Neural progenitor cell (in vitro differentiated cells): ENCODE measurements at regions not wholly inside any gene's neighbourhood (a gene's known extent, or its start where the extent isn't known, plus 50 kb on each side); places are given as distances from the start of the nearest gene placed in this dataset.
"Not testable (repeated sequence)": the region's sequence is repeated elsewhere in the genome, so short reads cannot be mapped to it uniquely, and the experiment has no call there.

Experiments
- DNase-seq: peaks from one replicate; pipeline ENCODE4 v3.0.0-alpha.2; 2016; ENCODE audit warnings: low spot score
- H2AFZ ChIP-seq: fragments of 200-600 bp; sonication (generic); replicated peaks from 2 replicates; pipeline ENCODE4 v1.6.1; 2016; ENCODE audit warnings: antibody characterized with exemption
- H3F3A ChIP-seq: fragments of 200-600 bp; sonication (generic); 2 replicates; pipeline ENCODE4 v1.6.1; 2016; ENCODE audit warnings: antibody characterized with exemption, low read depth
- H3K27ac ChIP-seq: fragments of 200-600 bp; sonication (generic); 2 replicates; pipeline ENCODE4 v1.5.1; 2016; ENCODE audit warnings: mild to moderate bottlenecking
- H3K27me3 ChIP-seq: fragments of 200-600 bp; sonication (generic); 2 replicates; pipeline ENCODE4 v1.6.1; 2016; ENCODE audit warnings: mild to moderate bottlenecking, moderate library complexity
- H3K36me3 ChIP-seq: fragments of 200-600 bp; sonication (generic); 2 replicates; pipeline ENCODE4 v1.5.1; 2016
- H3K4me1 ChIP-seq: fragments of 200-600 bp; sonication (generic); 2 replicates; pipeline ENCODE4 v1.6.1; 2016; ENCODE audit warnings: mixed run types
- H3K4me2 ChIP-seq: fragments of 200-600 bp; sonication (generic); 2 replicates; pipeline ENCODE4 v1.6.1; 2016
- H3K4me3 ChIP-seq: fragments of 200-600 bp; sonication (generic); 2 replicates; pipeline ENCODE4 v1.5.1; 2016
- H3K79me2 ChIP-seq: fragments of 200-600 bp; sonication (generic); 2 replicates; pipeline ENCODE4 v1.6.1; 2016; ENCODE audit warnings: low read depth
- H3K9ac ChIP-seq: fragments of 200-600 bp; sonication (generic); 2 replicates; pipeline ENCODE4 v1.6.1; 2016
- H3K9me3 ChIP-seq: fragments of 200-600 bp; sonication (generic); 2 replicates; pipeline ENCODE4 v1.5.1; 2016; ENCODE audit warnings: low read depth
- H4K20me1 ChIP-seq: fragments of 200-600 bp; sonication (generic); 2 replicates; pipeline ENCODE4 v1.6.1; 2016; ENCODE audit warnings: low read depth
- H3K27ac Mint-ChIP-seq: 3 replicates; pipeline ENCODE4 v1.8.0; 2021; ENCODE audit warnings: mixed read lengths
- H3K27me3 Mint-ChIP-seq: 2 replicates; pipeline ENCODE4 v1.8.0; 2022; ENCODE audit warnings: low read depth, mild to moderate bottlenecking, inconsistent platforms, moderate library complexity, mixed read lengths; ENCODE audit not compliant: insufficient read depth
- H3K36me3 Mint-ChIP-seq: 3 replicates; pipeline ENCODE4 v1.8.0; 2021; ENCODE audit warnings: mixed read lengths
- H3K4me1 Mint-ChIP-seq: 3 replicates; pipeline ENCODE4 v1.8.0; 2021; ENCODE audit warnings: mixed read lengths
- H3K4me3 Mint-ChIP-seq: 3 replicates; pipeline ENCODE4 v1.8.0; 2021; ENCODE audit warnings: mild to moderate bottlenecking, moderate library complexity, mixed read lengths
- H3K9me3 Mint-ChIP-seq: 3 replicates; pipeline ENCODE4 v1.8.0; 2020; ENCODE audit warnings: mixed read lengths
- EZH2 ChIP-seq: fragments of 200-600 bp; sonication (generic); IDR thresholded peaks from 2 replicates; pipeline ENCODE4 v1.6.1; 2017; ENCODE audit warnings: antibody characterized with exemption, mild to moderate bottlenecking, moderate library complexity
- EZH2phosphoT487 ChIP-seq: fragments of 200-600 bp; sonication (generic); IDR thresholded peaks from 2 replicates; pipeline ENCODE4 v1.6.1; 2017; ENCODE audit warnings: antibody characterized with exemption
- TF ChIP-seq, protein P1 (sequence below): fragments of 200-600 bp; sonication (generic); IDR thresholded peaks from 2 replicates; pipeline ENCODE4 v1.5.1; 2017; ENCODE audit warnings: antibody characterized with exemption, mild to moderate bottlenecking

DNA sequence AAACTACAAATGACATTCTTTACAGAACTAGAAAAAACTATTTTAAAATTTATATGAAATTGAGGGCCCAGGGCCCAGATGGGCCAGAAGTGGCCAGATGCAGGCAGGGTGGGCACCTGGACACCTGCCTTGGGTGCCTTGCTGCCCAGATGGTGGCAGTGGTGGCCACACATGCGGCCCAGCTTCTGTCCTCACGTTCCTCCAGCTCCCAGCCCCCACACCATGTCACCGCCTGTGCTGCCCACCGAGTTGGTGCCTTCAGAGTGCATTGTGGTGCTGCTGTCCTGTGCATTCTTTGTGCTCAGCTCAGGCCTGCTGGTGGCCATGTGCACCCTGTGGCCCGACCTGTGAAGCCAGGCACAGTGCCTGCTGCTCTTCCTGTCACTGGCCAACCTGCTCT, 216.8 kb upstream of the CXADR start:
- no peak overlapping the region for H3K4me2 ChIP-seq
- H3K36me3 ChIP-seq: no peaks in the 10 kb centered on the region
- Mint-ChIP-seq H3K4me1 (no peaks in the 10 kb centered on the region), H3K9me3 (peaks cover 18% of the 10 kb centered on the region), H3K36me3 (no peaks in the 10 kb centered on the region), H3K27me3 (peaks cover 7% of the 10 kb centered on the region), H3K27ac (no peak overlapping the region), H3K4me3 (no peak overlapping the region)
- H3K9ac ChIP-seq: no peak overlapping the region
- no peaks in the 10 kb centered on the region for H3K4me1 ChIP-seq
- no peak overlapping the region for H3K4me3 ChIP-seq
- peaks cover 3% of the 10 kb centered on the region for H3K9me3 ChIP-seq
- no peaks in the 10 kb centered on the region for H3K79me2 ChIP-seq
- DNase-seq: no peak
- no peak for TF ChIP-seq EZH2
- no peak for TF ChIP-seq EZH2phosphoT487
- TF ChIP-seq, protein P1, sequence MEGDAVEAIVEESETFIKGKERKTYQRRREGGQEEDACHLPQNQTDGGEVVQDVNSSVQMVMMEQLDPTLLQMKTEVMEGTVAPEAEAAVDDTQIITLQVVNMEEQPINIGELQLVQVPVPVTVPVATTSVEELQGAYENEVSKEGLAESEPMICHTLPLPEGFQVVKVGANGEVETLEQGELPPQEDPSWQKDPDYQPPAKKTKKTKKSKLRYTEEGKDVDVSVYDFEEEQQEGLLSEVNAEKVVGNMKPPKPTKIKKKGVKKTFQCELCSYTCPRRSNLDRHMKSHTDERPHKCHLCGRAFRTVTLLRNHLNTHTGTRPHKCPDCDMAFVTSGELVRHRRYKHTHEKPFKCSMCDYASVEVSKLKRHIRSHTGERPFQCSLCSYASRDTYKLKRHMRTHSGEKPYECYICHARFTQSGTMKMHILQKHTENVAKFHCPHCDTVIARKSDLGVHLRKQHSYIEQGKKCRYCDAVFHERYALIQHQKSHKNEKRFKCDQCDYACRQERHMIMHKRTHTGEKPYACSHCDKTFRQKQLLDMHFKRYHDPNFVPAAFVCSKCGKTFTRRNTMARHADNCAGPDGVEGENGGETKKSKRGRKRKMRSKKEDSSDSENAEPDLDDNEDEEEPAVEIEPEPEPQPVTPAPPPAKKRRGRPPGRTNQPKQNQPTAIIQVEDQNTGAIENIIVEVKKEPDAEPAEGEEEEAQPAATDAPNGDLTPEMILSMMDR: no peak
- H3F3A ChIP-seq: no peaks in the 10 kb centered on the region
- no peaks in the 10 kb centered on the region for H4K20me1 ChIP-seq
- H3K27ac ChIP-seq: no peak overlapping the region
- no peaks in the 10 kb centered on the region for H3K27me3 ChIP-seq
- no peak overlapping the region for H2AFZ ChIP-seq

DNA sequence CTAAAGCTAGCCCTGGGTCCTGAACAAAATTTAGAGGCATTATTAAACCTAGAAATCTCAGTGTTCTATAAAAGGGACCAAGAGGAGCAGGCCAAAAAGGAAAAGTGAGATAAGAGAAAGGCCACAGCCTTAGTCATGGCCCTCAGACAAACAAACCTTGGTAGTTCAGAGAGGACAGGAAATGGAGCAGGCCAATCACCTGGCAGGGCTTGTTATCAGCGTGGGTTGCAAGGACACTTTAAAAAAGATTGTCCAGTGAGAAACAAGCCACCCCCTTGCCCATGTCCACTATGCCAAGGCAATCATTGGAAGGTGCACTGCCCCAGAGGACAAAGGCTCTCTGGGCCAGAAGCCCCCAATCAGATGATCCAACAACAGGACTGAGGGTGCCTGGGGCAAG, 213.3 kb upstream of the CXADR start:
- H3K36me3 Mint-ChIP-seq, H3K4me1 Mint-ChIP-seq, H3K9me3 ChIP-seq, H3K27ac ChIP-seq, H4K20me1 ChIP-seq, H2AFZ ChIP-seq, H3F3A ChIP-seq, H3K4me2 ChIP-seq, DNase-seq, H3K4me3 Mint-ChIP-seq, H3K9ac ChIP-seq, H3K9me3 Mint-ChIP-seq, H3K4me3 ChIP-seq, H3K4me1 ChIP-seq, H3K79me2 ChIP-seq, H3K27me3 Mint-ChIP-seq, H3K27ac Mint-ChIP-seq, H3K36me3 ChIP-seq, H3K27me3 ChIP-seq: not testable (repeated sequence)

DNA sequence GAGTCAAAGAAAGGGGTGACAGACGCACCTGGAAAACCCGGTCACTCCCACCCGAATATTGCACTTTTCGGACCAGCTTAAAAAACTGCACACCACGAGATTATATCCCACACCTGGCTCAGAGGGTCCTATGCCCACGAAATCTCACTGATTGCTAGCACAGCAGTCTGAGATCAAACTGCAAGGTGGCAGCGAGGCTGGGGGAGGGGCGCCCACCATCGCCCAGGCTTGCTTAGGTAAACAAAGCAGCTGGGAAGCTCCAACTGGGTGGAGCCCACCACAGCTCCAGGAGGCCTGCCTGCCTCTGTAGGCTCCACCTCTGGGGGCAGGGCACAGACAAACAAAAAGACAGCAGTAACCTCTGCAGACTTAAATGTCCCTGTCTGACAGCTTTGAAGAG, 185.1 kb upstream of the CXADR start:
- not testable (repeated sequence) for H3K4me2 ChIP-seq, DNase-seq, H3K9ac ChIP-seq, H3K36me3 ChIP-seq, H3K9me3 ChIP-seq, H3K4me1 Mint-ChIP-seq, H2AFZ ChIP-seq, H3F3A ChIP-seq, H3K4me3 ChIP-seq, H3K36me3 Mint-ChIP-seq, H3K9me3 Mint-ChIP-seq, H3K4me1 ChIP-seq, H3K79me2 ChIP-seq, H3K4me3 Mint-ChIP-seq, H3K27me3 ChIP-seq, H4K20me1 ChIP-seq, H3K27ac Mint-ChIP-seq, H3K27me3 Mint-ChIP-seq, H3K27ac ChIP-seq

DNA sequence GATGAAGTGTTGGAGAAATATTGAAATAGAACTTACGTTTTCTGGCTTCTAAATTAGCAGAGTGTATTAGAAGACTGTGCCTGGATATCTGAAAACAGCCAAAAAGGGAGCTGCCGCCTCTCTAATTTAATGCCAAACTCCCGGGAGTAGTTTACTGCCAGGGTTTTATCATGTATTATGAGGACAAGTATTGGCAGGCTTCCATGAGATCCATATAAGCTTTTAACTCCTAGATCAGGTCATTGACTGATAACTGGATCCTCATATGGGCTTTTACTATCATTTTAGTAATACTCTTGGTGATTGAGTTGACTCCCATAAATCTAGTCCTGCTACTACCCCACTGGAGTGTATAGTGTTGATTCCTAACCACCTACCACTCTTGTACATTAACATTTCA, 178.4 kb upstream of the CXADR start:
- TF ChIP-seq EZH2: no peak
- TF ChIP-seq, protein P1: no peak
- TF ChIP-seq EZH2phosphoT487: no peak
- Mint-ChIP-seq H3K27ac (no peak overlapping the region), H3K9me3 (no peaks in the 10 kb centered on the region), H3K4me1 (no peaks in the 10 kb centered on the region), H3K36me3 (no peaks in the 10 kb centered on the region), H3K27me3 (no peaks in the 10 kb centered on the region), H3K4me3 (no peak overlapping the region)
- no peaks in the 10 kb centered on the region for H3K27me3 ChIP-seq
- H3K27ac ChIP-seq: no peak overlapping the region
- H3K9ac ChIP-seq: no peak overlapping the region
- no peaks in the 10 kb centered on the region for H3K9me3 ChIP-seq
- H3K4me1 ChIP-seq: no peaks in the 10 kb centered on the region
- no peak for DNase-seq
- no peaks in the 10 kb centered on the region for H3K79me2 ChIP-seq
- H2AFZ ChIP-seq: no peak overlapping the region
- no peaks in the 10 kb centered on the region for H4K20me1 ChIP-seq
- no peaks in the 10 kb centered on the region for H3F3A ChIP-seq
- H3K36me3 ChIP-seq: no peaks in the 10 kb centered on the region
- H3K4me3 ChIP-seq: no peak overlapping the region
- H3K4me2 ChIP-seq: no peak overlapping the region
